GM19467 (cell line): ENCODE measurements at regions not wholly inside any gene's neighbourhood (a gene's known extent, or its start where the extent isn't known, plus 50 kb on each side); places are given as distances from the start of the nearest gene placed in this dataset.
"Not testable (repeated sequence)": the region's sequence is repeated elsewhere in the genome, so short reads cannot be mapped to it uniquely, and the experiment has no call there.

Experiments
- ATAC-seq: cut with Tn5 transposase; IDR thresholded peaks from one replicate; pipeline ENCODE4 v1.9.1; 2021; ENCODE audit warnings: mild to moderate bottlenecking, moderate library complexity; ENCODE audit not compliant: unreplicated experiment

DNA sequence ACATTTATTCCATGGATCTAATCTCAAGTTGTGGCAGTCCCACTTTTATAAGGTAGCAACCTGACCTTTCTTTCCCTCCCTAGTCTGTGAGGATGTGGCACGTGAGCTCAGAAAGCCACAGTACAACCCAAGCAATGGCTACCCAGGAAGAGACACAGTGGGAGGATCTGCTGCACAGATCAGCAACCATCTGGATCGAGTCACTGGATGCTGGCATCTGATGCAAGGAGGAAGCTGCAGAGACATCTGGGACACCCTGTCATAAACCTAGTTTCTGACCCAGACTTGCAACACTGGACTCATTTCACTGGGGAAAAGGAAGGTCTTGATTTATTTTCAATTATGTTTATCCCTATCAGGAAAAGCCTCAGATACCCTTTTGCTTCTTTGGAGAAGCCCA is 327.1 kb downstream of the PAPSS1 start:
- ATAC-seq = no peak

DNA sequence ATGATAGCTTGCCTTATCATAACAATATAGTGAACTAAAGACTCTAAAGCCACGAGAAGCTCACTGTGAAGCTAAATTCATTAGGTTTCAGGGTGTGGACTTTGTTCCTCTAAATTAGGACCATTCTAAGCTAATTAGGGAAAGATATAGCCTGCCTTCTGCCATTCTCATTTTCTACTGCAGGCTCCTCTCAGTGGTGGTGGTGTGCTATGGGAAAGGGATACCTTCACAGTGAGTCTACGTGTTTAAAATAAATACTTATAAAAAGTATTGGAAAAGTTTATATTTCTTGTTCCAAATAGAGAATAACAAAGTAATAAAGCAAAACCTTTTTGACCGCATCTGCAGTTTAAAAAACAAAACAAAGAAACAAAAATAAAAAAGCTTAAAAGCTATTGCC is 327.7 kb downstream of the PAPSS1 start:
- no peak for ATAC-seq

DNA sequence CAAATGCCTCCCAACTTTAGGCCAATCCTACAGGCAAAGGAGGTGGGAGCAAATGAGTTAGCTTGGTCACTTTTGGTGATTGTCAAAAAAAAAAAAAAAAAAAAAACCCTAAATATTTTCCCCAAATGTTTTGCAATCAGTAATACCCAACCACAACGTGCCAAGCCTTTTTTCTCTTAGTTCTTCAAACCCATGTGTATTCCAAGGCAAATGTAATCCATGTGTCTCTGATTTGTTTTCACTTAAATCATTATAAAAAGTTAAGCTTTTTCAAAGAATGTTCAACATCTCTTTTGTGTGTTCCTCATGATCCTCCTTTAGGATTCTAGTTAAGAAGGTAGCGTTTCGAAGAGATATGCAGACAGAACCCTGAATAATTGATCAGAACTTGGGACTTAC is 328.4 kb downstream of the PAPSS1 start:
- no peak for ATAC-seq

DNA sequence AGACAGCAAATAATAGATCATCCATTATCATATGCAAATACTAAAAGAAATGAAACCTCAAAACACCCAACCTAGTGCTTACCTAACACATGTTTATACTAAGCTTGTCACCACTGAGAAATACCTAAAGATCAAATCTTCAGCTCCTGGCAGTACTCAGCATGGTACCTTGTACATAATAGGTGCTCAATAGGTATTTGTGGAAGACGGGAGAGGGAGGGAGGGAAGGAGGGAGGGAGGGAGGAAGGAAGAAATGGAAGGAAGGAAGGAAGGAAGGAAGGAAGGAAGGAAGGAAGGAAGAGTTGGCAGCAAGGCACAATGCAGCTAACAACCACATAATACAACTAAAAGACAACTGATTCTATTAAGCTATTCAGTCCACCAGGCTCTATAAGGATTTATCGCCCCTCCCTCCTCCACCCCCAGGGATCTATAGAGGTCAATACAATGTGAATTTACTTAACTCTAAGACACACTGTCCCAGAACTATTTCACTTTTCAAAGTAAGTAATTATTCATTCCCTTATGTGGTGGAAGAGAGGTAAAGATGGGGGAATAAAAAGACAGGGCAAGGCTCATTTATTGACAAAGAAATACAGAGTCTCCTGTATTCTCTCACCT is 328.9 kb downstream of the PAPSS1 start:
- ATAC-seq = no peak

DNA sequence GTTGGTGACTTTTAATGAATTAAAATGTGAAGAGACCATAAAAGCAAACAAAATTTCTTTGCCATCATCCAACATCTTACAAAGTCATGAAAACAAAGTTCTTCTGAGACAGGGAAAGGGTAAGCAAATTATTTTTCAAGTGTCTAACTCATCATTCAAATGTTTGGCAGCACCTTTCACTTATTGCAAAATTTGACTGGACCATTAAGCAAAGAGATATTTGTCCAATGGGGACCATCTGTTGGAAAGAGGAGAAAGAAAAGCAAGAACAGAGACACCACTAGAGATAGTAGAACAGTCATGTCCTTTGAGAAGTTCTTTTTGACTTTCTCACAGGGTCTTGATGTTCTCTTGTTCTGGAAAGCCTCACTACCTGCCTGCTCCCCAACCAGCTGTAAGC is 330.1 kb downstream of the PAPSS1 start:
- no peak for ATAC-seq

DNA sequence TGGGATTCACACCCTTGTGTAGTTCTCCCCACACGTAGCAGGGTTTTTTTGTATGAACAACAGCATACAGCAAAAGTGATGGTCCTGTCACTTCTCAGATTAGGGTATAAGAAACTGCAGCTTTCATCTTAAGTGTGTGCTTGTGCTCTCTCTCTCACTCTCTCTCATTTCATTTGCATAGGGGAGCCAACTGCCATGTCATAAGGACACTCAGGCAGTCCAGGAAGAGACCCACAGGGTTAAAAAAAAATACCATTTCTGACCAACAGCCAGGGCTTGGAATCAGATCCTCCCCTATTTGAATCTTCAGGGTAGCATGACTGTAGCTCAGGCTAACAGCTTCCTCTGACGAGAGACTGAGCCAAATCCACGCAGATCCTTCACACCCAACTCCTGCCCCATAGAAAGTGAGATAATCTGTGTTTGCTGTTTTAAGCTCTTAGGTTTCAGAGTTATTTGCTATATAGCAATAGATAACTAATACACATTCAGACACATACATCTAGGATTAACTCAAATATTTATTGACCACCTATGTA is 331.2 kb downstream of the PAPSS1 start:
- no peak for ATAC-seq

DNA sequence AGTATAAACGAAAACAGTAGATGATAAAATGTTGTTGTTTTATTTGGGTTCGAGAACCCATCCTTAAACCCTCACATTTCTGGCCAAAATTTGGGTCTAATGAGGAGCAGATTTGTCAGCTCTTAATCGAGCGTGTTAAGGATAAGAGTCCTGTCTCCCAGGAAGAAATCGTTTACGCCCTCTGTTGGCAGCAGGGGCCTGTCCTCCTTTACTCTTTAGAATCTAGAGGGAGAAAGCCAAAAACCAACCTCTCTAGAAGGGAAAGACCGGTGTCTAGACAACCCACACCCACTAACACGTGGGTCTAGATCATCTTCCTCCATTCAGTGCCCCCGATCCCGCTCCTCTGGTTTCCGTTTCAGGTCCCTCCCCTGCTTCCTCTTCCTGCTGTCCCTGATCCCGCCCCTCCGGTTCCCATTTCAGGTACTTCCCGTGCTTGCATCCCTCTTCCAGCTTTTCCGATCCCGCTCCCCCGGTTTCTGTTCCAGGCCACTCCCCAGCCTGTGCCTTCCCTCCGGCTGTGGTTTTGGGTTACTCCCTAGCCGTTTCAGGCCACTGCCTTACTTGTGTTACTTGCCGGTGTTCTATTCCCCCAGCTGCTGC is 339.1 kb downstream of the PAPSS1 start:
- no peak for ATAC-seq

DNA sequence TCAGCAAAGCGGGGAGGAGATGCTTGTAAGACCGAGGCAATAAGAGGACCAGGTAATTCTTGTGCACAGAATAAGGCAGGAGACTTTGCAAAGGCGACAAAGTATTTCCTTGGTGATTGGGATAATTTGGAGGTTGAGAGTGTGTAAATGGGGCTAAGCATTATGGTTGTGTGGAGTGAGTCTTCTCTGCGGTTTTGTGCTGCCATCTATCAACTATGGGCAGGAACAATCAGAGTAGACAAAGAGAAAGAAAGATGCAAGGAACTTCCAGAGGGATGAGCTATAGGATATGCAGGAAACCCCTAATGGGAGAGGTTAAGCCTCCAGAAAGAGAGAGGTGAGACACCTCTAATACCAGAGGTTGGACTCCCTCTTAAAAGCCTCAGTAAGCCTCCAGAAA is 339.8 kb downstream of the PAPSS1 start:
- no peak for ATAC-seq

DNA sequence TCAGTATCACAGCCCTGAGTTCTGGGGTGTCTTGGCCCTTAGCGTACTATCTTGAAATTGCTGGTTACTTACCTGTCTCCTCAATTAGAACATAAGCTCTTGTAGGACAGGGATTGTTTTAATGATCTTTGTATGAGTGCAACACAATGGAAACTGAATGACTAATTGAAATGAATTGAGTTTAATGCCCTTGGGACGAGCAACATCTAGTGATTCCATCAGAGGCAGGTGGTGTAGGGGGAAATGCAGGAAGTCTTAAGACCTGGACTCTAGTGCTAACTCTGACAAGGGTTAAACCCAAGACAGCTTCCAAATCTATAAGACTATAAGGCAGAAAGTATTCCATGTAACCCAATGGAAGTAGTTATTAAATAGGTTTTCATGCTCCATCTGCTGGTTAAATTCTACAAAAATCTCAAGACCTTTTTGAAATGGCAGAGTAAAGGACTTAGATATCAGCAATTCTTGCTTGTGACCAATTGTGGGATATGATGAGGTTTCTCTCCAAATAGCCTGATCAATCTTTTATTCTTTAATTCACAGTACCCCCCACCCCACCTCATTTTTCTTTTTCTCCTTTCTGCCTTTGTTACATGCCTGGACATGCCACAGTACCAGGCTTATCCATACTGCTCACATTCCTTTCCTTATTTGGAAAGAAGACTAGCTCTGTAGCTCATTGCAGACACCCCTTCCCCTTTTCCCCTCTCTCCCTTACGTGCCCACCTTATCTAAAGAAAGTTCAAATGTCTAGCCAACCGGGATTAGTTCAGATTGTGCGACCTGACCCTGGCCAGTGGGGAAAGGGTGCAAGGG is 340.8 kb downstream of the PAPSS1 start:
- no peak for ATAC-seq

DNA sequence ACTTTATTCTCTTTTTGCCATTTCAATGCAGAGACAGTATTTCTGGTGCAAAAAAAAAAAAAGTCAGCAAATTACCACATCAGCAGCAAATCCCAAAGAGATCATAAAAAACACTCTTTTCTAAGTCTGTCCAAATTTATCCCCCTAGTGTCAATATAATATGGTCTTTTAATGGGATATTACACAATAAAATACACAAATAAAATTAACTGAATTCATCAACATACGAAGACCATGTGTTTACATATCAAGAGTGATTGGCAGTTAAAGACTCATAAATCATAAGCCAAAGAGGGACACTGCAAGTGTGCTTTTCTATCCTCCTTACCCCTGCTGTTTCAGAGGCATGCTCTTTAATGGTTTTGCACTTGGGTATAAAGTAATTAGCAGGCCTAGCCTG is 340.2 kb upstream of the DKK2 start:
- ATAC-seq = no peak

DNA sequence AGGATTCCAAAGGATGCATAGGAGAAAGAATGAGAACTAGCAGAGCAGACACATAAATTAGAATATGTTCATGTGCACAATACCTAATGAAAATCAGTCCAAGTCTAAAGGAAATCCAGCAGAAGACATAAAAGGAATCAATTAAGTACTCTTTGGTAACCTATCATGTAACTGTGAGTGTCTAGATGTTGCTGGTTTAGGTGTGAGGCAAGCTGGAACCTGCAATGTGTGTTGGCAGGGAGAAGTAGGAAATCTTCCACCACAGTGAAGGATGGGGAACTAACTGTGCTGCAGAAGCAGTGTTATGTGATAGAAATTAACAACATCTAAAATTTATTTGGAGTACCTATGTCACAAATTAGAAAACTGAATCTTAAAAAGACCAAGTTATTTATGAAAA is 330.8 kb upstream of the DKK2 start:
- ATAC-seq = no peak

DNA sequence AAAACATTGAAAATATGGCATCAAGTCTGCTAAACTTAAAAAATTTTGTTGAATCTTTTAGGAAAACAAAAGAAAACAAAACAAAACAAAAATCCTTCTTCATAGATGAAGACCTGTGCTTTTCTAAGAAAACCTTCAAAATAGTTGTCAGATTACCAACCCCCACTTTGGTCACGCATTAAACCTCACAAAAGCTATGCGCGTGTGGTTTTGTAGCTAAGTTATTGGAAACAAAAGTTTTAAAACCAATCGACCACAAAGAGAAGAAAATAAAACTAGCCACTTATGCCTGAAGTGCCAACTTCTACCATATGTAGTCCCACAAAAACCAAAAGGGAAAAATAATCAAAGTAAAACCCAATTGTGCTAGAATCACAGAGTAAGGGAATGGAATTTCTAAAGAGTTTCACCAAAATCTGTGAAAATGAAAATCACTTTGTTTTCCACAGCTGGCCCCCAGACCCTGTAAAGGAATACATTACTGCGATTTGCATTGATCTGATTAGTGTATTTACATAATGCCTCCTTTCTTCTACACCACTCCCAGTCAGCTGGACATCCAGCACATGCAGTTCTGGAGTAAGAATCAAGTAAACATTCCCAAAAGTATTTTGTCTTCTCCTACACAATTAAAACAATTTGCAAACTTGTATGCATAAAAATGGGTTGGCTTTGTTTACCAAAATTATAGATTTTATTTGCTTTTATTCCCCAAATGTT is 330.1 kb upstream of the DKK2 start:
- no peak for ATAC-seq

DNA sequence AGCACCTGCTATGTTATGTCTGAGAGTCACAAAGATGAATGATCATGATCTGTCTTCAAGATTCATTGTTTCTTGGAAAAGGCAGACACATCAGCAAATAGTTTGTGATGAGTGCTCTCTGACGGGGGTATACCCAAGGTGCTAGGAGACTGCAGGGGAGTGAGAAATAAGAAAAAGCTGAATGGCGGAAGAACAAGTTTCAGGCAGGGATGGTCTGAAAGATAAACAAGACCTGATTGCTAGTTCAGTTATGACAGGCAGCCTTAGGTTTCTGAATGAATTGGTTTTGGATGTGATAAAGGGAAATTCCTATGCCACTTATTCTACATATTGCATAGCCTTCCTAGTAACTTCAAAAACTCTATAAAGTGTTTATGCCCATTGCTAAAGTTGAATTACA is 327.0 kb upstream of the DKK2 start:
- ATAC-seq = no peak

DNA sequence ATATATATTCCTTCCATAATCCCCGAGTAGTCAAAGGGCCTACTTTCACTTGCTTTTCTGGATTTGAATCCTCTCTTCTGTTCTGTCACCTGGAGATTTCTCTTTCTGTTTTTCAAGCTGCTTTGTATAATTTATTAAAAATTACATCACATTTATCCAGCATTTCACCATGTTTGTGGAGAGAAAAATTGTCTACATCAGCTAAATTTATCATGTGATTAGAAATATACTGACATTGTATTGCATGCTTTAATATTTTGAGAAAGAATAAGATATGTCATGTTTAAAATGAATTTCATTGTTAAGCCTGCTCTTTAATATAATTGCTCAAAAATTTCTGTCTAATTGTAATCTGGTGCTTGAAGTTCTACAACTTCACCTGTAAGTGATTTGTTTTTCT is 323.1 kb upstream of the DKK2 start:
- ATAC-seq = no peak

DNA sequence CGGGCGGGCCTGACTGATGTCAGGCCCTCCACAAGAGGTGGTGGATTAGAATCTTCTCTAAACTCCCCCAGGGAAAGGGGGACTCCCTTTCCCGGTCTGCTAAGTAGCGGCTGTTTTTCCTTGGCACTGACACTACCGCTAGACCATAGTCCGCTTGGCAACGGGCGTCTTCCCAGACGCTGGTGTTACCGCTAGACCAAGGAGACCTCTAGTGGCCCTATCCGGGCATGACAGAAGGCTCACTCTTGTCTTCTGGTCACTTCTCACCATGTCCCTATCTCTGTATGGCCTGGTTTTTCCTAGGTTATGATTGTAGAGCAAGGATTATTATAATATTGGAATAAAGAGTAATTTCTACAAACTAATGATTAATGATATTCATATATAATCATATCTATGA is 318.2 kb upstream of the DKK2 start:
- ATAC-seq = not testable (repeated sequence)

DNA sequence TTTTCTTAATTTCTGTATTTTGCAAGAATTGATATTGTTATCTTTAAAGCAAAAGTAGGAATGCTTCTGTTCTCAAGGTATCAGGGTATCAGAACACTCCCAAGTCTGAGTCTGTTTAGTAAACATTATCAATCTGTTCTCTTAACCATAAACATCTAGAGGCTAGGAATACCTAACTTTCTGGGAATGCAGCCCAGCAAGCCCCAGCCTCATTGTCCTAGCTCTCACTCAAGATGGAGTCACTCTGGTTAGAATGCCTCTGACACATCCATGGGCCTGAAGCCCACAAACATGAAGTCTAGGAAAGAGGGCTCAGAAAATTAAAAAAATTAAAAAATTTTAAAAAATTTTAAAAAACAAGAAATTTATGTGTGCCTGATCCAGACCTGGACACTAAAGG is 315.1 kb upstream of the DKK2 start:
- no peak for ATAC-seq

DNA sequence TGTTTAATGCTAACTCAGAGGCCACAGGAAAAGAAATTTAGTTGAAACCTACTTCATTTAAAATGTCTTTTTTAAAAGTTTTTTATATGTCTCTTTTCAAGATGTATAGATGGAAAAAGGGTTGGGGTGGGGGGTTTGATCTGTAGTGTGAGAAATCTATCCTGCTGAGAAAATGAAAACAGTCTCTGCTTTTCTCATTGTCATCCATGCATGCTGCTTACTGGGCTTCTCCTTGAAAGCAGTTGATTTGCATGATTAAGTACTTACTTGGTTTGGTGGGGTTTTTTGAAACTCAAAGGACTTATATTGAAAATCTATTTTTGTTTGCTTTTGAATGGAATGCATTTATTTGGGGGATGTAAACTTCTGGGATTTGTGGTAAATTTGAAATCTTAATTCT is 313.6 kb upstream of the DKK2 start:
- no peak for ATAC-seq

DNA sequence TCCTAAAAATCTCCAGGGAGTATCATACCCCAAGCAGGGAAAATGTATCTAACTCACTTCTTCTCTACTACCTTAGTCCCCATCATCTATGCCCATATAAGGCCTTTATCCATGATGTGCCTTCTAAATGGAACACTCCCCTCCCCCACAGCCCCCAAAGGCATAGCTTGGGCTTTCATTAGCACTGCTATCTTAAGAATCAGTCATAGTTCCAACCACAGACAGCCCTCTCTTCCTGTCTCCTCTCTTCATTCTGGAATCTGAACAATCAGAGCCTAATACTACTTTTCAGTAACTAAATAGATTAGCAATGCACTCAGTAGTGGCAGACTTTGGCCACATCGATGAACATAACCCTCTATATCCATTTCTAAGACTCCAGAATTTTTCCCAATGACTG is 313.2 kb upstream of the DKK2 start:
- no peak for ATAC-seq

DNA sequence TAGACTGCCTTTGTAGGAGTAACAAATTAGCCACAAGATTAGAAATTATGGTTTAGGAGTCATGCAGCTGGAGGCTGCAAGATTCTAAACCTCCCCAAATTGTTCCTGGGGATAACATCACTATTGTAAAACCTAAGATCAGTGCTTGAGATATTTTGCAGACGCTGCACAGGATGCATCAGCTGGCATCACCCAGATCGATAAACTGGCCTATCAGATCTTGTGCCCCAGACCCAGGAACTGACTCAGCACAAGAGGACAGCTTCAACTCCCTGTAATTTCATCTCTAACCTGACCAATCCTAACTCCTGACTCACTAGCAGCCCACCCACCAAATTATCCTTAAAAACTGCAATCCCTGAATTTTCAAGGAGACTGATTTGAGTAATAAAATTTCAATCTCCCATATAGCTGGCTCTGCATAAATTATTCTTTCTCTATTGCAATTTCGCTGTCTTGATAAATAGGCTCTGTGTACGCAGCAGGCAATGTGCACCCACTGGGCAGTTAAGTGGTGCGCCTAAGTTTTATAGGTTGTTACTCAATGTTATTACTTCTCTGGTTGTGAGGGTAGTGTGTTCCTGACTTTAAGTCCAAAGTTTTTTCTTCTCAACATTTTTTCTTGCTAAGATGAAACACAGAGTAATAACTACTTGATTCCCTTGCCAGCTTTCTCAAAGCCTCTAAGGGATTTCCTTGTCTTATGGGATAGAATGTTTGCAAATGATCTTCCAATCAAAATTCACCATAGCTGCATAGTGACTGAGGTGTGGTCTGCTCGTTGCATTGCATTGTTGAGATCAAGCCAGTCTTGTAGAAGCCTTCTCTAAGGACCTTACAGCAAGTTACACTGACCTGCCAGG is 312.3 kb upstream of the DKK2 start:
- ATAC-seq = no peak

DNA sequence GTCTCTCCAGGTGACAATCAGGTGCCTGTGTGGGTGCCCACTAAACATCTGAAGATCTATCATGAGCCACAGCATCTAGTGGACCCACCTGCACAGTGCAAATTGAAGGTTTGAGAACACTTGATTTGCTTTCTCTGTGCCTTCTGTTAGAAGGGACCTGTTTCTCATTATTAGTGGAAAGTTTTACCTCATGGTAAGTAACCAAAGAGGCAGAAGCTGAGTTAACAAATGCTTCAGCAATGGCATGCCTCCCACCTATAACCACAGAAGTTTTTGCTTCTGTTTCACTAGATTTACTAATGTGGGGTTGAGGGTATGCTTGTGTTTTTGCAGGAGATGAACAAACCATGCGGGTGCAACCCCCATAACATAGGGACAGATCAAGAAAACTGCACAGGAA is 297.4 kb upstream of the DKK2 start:
- ATAC-seq = no peak

DNA sequence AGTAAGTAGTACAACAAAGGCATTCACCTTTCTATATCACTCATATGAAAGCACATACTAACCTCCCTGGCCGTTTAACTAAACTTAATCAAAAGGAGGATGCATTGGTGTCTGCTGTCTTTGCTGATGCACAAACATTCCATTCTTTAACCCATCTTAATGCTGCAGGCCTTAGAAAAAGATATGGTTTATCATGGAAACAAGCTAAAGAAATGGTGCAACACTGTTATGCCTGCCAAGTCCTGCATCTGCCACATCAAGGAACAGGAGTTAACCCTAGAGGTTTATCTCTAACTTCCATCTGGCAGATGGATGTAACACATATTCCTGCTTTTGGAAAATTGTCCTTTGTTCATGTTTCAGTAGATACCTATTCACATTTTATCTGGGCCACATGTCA is 296.5 kb upstream of the DKK2 start:
- not testable (repeated sequence) for ATAC-seq
